Esophagus muscularis mucosa (tissue), 4 donors: ENCODE measurements at regions not wholly inside any gene's neighbourhood (a gene's known extent, or its start where the extent isn't known, plus 50 kb on each side); places are given as distances from the start of the nearest gene placed in this dataset.

ENCODE experiments used
- CTCF ChIP-seq, 3 experiments: fragments of 200-600 bp in 2 of 3; fragments of 450-650 bp in 1 of 3; sonication (generic) in 2 of 3; IDR thresholded peaks; one replicate each; pipeline ENCODE4 v1.5.1; 2017 to 2019; ENCODE audit warnings: antibody characterized with exemption in 3 of 3, mild to moderate bottlenecking in 2 of 3, moderate library complexity in 1 of 3
- EP300 ChIP-seq: sonication (generic); formaldehyde crosslinking; IDR thresholded peaks from one replicate; pipeline ENCODE4 v1.6.1; 2017; ENCODE audit warnings: antibody characterized with exemption
- POLR2A ChIP-seq: fragments of 450-650 bp; IDR thresholded peaks from one replicate; pipeline ENCODE4 v1.6.1; 2017; ENCODE audit warnings: antibody characterized with exemption, moderate library complexity, mild to moderate bottlenecking, low read depth
- POLR2AphosphoS5 ChIP-seq, 2 donors: sonication (generic); formaldehyde crosslinking; IDR thresholded peaks; one replicate each; pipeline ENCODE4 v1.6.1; 2017; ENCODE audit warnings: antibody characterized with exemption in 2 of 2

GRCh38 chr5:8601831-8602354 is 732.9 kb downstream of the MTRR start:
- TF ChIP-seq CTCF (IDR thresholded peaks at IDR 0.05): no peak
- TF ChIP-seq POLR2AphosphoS5 (IDR thresholded peaks at IDR 0.05): no peak
- no peak for TF ChIP-seq POLR2A
- no peak for TF ChIP-seq EP300
